ENCODE measurements at regions not wholly inside any gene's neighbourhood (a gene's known extent, or its start where the extent isn't known, plus 50 kb on each side); places are given as distances from the start of the nearest gene placed in this dataset.

DNA sequence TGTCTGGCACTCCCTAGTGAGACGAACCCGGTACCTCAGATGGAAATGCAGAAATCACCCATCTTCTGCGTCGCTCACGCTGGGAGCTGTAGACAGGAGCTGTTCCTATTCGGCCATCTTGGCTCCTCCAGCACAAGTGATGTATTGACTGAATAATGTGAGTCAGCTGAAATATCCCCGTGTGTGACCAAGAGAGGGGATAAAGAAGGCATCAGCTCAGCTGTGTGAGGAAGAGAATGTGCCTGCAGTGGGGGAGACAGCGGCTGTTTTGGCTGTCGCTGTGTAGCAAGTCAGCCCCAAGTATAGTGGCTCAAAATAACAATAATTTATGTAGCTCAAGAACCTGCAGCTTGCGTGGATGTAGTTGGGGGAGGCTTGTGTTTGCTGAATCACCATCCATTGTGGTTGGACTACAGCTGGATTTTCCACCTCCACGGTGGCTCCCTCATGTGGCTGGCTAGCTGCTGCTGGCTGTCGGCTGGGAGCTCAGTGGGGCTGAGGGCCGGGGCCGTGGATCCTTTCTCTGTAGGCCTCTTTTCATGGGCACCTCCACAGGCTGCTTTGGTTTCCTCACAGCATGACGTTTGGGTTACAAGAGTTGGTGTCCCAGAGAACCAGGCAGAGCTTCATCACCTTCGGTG is 434.5 kb downstream of the CCSER2 start:
- TF ChIP-seq, protein P1, sequence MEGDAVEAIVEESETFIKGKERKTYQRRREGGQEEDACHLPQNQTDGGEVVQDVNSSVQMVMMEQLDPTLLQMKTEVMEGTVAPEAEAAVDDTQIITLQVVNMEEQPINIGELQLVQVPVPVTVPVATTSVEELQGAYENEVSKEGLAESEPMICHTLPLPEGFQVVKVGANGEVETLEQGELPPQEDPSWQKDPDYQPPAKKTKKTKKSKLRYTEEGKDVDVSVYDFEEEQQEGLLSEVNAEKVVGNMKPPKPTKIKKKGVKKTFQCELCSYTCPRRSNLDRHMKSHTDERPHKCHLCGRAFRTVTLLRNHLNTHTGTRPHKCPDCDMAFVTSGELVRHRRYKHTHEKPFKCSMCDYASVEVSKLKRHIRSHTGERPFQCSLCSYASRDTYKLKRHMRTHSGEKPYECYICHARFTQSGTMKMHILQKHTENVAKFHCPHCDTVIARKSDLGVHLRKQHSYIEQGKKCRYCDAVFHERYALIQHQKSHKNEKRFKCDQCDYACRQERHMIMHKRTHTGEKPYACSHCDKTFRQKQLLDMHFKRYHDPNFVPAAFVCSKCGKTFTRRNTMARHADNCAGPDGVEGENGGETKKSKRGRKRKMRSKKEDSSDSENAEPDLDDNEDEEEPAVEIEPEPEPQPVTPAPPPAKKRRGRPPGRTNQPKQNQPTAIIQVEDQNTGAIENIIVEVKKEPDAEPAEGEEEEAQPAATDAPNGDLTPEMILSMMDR (IDR thresholded peaks at IDR 0.05; ENCODE audit: poor library complexity), result no peak
- TF ChIP-seq EZH2phosphoT487 (IDR thresholded peaks at IDR 0.05; ENCODE audit: low read depth, severe bottlenecking, unreplicated experiment) (no peak), EZH2 (IDR thresholded peaks at IDR 0.05; ENCODE audit: borderline replicate concordance) (no peak)
